ENCODE measurements at regions not wholly inside any gene's neighbourhood (a gene's known extent, or its start where the extent isn't known, plus 50 kb on each side); places are given as distances from the start of the nearest gene placed in this dataset.

DNA sequence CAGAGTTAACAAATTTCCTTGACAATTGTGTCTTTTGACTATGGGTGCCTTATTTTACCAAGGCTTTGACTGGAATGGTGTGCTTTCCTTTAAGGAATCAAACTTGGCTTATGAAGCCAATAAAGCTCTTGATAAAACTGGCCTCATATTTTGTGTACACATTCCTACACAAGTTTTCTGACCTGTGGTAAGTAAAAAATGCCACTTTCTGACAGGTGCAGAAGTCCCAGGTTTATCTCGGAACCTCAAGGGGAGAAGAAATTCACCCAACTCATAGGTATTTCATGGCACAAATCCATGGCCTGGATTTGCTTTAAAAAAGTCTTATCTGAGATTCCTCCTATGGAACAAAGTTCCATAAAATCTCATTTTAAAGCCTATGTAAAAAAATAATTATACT, 880.6 kb upstream of the LRATD1 start:
- Histone ChIP-seq H3K27ac (no peak overlapping the region), H3K4me3 (no peak overlapping the region), H3K36me3 (no peaks in the 10 kb centered on the region), H3K4me1 (no peaks in the 10 kb centered on the region), H3K9me3 (no peaks in the 10 kb centered on the region), H3K27me3 (no peaks in the 10 kb centered on the region)
- TF ChIP-seq, protein P1, sequence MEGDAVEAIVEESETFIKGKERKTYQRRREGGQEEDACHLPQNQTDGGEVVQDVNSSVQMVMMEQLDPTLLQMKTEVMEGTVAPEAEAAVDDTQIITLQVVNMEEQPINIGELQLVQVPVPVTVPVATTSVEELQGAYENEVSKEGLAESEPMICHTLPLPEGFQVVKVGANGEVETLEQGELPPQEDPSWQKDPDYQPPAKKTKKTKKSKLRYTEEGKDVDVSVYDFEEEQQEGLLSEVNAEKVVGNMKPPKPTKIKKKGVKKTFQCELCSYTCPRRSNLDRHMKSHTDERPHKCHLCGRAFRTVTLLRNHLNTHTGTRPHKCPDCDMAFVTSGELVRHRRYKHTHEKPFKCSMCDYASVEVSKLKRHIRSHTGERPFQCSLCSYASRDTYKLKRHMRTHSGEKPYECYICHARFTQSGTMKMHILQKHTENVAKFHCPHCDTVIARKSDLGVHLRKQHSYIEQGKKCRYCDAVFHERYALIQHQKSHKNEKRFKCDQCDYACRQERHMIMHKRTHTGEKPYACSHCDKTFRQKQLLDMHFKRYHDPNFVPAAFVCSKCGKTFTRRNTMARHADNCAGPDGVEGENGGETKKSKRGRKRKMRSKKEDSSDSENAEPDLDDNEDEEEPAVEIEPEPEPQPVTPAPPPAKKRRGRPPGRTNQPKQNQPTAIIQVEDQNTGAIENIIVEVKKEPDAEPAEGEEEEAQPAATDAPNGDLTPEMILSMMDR (IDR thresholded peaks at IDR 0.05), result no peak
- TF ChIP-seq POLR2A (IDR thresholded peaks at IDR 0.05), result no peak
- DNase-seq, result no peak

DNA sequence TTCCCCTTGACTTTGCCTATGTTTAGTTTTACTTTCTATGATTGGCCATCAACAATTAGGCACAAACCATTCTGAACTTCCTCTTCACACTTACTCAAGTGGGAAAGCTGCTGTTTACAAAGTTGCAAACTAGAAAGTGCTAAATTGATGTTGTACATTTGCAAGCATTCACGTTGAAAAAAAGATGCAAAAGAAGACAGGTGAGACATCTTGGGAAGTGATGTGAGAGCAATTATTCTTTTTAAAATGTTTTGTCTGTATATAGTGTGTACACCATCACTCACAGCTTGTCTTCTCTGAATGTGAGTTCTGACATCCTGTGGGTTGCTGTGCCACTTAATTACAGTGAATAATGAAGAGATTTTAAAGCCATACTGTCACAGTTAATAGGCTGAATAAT, 874.1 kb upstream of the LRATD1 start:
- Histone ChIP-seq H3K27me3 (no peaks in the 10 kb centered on the region), H3K27ac (no peak overlapping the region), H3K9me3 (no peaks in the 10 kb centered on the region), H3K4me3 (no peak overlapping the region), H3K4me1 (no peaks in the 10 kb centered on the region), H3K36me3 (no peaks in the 10 kb centered on the region)
- DNase-seq, result no peak
- TF ChIP-seq POLR2A (IDR thresholded peaks at IDR 0.05), result no peak
- TF ChIP-seq, protein P1 (IDR thresholded peaks at IDR 0.05), result no peak

DNA sequence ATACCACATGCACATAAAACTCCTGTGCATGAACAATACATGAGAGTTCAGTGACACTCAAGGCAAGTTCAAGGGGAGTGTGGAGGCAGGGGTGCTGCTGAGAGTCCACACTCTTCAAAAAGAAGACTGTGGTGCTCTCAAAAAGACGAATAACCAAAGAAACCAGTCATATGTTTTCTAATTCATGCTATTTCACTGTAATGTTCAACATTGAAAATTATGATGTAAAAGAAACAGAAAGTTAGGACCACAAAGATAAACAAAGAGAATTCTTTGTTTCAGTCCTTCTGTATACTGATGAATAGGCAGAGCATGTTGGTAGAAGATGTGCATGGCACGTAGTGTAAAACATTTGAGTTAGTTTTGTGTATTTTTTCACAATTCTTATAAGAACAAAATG, 864.2 kb upstream of the LRATD1 start:
- no peaks in the 10 kb centered on the region for H3K9me3 ChIP-seq
- H3K27ac ChIP-seq, result no peak overlapping the region
- no peaks in the 10 kb centered on the region for H3K4me1 ChIP-seq
- no peak overlapping the region for H3K4me3 ChIP-seq
- TF ChIP-seq, protein P1 (IDR thresholded peaks at IDR 0.05), result no peak
- TF ChIP-seq POLR2A (IDR thresholded peaks at IDR 0.05), result no peak
- H3K27me3 ChIP-seq, result no peaks in the 10 kb centered on the region
- no peak for DNase-seq
- H3K36me3 ChIP-seq, result no peaks in the 10 kb centered on the region

DNA sequence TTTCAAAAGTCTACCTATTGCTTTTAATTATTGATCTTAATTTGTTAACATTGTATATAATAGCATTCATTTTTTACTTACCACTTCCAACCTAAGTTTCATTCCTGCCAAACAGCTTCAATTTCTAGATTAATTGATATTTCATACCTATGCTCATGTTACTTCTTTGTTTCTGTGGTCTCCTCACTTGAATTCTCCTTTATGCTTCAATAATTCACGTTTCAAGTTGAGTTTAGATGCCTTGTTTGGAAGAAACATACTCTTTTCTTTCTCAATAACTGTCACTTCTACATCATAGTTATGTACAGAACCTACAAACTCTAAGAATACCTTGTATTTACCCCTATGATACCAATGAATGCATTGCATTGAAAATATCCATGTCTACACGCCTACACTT, 862.2 kb upstream of the LRATD1 start:
- TF ChIP-seq, protein P1 (IDR thresholded peaks at IDR 0.05), result no peak
- no peak for TF ChIP-seq POLR2A (IDR thresholded peaks at IDR 0.05)
- Histone ChIP-seq H3K9me3 (no peaks in the 10 kb centered on the region), H3K4me3 (no peak overlapping the region), H3K4me1 (no peaks in the 10 kb centered on the region), H3K27me3 (no peaks in the 10 kb centered on the region), H3K36me3 (no peaks in the 10 kb centered on the region), H3K27ac (no peak overlapping the region)
- DNase-seq, result no peak

DNA sequence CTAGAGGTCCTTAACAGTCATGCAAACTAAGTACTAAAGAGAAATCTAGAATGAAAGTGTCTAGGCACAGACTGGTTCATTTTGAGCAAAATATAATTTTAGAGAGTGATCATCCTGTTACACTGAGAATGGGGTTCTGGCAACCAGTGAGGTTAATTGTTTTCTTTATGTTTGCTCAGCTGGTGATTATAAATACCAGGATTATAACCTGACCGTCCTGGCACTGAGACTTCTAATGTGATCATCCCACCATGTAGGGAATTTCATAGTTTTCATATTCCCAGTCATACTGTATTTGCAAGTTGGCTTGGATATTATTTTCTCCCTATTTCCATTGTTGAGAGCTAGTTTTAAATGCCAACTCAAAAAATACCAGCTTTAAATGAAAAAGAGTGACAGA, 852.5 kb upstream of the LRATD1 start:
- no peaks in the 10 kb centered on the region for H3K4me1 ChIP-seq
- H3K4me3 ChIP-seq, result no peak overlapping the region
- DNase-seq, result no peak
- no peaks in the 10 kb centered on the region for H3K27me3 ChIP-seq
- no peaks in the 10 kb centered on the region for H3K36me3 ChIP-seq
- peaks cover 0 to under 1% (median 0%) of the 10 kb centered on the region in 4 donors for H3K9me3 ChIP-seq
- TF ChIP-seq POLR2A (IDR thresholded peaks at IDR 0.05), result no peak
- H3K27ac ChIP-seq, result no peak overlapping the region

DNA sequence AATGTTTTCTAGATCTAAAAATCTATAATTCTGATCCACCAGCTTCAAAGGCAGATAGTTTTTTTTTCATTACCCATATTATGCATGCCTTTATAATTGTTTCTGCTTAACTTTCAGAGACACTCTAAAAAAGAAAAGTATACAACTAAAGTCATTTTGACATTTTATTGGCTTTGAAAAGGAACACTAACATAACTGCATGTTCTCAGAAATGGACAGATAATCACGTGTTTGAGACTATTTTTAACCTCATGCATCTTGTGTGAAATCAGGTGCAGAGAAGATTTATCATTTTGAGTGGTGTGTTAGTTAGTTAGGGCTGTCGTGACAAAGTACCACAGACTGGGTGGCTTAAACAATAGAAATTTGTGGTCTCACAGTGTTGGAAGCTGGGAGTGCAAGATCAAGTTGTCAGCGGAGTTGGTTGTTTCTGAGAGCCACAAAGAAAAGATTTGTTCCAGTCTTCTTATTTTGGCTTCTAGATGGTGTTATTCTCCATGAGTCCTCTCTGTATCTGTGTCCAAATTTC, 841.4 kb upstream of the LRATD1 start:
- no peak for DNase-seq
- Histone ChIP-seq H3K27ac (no peak overlapping the region), H3K9me3 (peaks cover 0 to 4% (median 0%) of the 10 kb centered on the region in 4 donors), H3K4me1 (no peaks in the 10 kb centered on the region), H3K27me3 (no peaks in the 10 kb centered on the region), H3K36me3 (no peaks in the 10 kb centered on the region), H3K4me3 (no peak overlapping the region)
- no peak for TF ChIP-seq POLR2A (IDR thresholded peaks at IDR 0.05)
- TF ChIP-seq, protein P1 (IDR thresholded peaks at IDR 0.05), result no peak

Data from Peyer's patch (tissue), 4 donors.